ENCODE measurements at regions not wholly inside any gene's neighbourhood (a gene's known extent, or its start where the extent isn't known, plus 50 kb on each side); places are given as distances from the start of the nearest gene placed in this dataset.

DNA sequence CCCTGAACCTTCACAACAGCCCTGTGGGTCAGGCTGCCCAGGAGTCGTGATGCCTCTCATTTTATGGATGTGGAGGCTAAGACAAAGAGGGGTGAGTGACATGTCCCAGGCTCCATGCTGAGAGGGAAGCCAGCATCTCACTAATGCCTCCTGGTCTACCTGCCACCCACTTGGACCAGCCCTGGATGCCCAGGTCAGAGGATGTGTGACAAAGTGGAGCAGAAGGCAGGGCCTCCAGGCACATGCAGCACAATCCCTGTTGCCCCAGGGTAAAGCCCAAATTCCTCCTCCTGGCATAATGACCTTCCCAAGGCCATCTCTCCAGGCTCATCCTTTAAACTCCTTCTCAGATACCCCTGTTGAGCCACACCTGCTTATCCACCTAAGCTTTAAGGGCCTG, 51.4 kb upstream of the XPA start:
- TF ChIP-seq, protein P1, sequence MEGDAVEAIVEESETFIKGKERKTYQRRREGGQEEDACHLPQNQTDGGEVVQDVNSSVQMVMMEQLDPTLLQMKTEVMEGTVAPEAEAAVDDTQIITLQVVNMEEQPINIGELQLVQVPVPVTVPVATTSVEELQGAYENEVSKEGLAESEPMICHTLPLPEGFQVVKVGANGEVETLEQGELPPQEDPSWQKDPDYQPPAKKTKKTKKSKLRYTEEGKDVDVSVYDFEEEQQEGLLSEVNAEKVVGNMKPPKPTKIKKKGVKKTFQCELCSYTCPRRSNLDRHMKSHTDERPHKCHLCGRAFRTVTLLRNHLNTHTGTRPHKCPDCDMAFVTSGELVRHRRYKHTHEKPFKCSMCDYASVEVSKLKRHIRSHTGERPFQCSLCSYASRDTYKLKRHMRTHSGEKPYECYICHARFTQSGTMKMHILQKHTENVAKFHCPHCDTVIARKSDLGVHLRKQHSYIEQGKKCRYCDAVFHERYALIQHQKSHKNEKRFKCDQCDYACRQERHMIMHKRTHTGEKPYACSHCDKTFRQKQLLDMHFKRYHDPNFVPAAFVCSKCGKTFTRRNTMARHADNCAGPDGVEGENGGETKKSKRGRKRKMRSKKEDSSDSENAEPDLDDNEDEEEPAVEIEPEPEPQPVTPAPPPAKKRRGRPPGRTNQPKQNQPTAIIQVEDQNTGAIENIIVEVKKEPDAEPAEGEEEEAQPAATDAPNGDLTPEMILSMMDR (IDR thresholded peaks at IDR 0.05; ENCODE audit: low read length) = no peak
- no peak for TF ChIP-seq EZH2 (IDR thresholded peaks at IDR 0.05; ENCODE audit: borderline replicate concordance, low read length)
